ENCODE measurements at regions not wholly inside any gene's neighbourhood (a gene's known extent, or its start where the extent isn't known, plus 50 kb on each side); places are given as distances from the start of the nearest gene placed in this dataset.

GRCh38 chr15:96747291-96747690 is 416.8 kb downstream of the NR2F2 start:
- H3K4me3 ChIP-seq (ENCODE audit: low read depth in 1 of 2, low read length in 2 of 2), result no peak overlapping the region
- no peaks in the 10 kb centered on the region for H3K27me3 ChIP-seq (ENCODE audit: low read depth, low read length)
- no peaks in the 10 kb centered on the region for H3K36me3 ChIP-seq (ENCODE audit: control insufficient read depth in 1 of 2, insufficient read depth in 2 of 2, low read length in 2 of 2)
- H3K9me3 ChIP-seq (ENCODE audit: control insufficient read depth in 1 of 2, low read length in 2 of 2), result no peaks in the 10 kb centered on the region
- H3K27ac ChIP-seq (ENCODE audit: low read length), result no peak overlapping the region
- H3K4me1 ChIP-seq (ENCODE audit: control insufficient read depth in 1 of 2, insufficient read depth in 2 of 2, low read length in 2 of 2), result no peaks in the 10 kb centered on the region

DNA sequence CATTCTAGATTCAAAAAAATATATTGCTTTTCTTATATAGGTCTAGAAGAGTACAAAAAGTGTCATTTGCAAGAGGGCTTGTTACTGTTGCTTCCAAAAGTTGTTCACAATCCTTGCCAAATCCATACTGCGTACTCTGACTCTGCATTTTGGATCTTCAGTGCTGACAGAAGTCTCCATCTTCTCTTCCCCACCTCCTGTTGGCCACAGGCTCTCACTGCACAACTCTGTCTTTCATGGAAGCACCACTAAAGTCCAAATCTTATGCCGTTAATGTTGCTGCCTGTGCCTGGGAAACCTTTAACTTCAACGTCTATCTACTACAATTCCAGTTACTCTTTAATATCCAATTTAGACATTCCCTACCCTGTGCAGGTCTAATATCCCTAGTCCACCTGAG is 419.9 kb downstream of the NR2F2 start:
- H3K4me3 ChIP-seq (ENCODE audit: low read depth in 1 of 2, low read length in 2 of 2), result no peak overlapping the region
- no peaks in the 10 kb centered on the region for H3K36me3 ChIP-seq (ENCODE audit: control insufficient read depth in 1 of 2, insufficient read depth in 2 of 2, low read length in 2 of 2)
- H3K9me3 ChIP-seq (ENCODE audit: control insufficient read depth in 1 of 2, low read length in 2 of 2), result no peaks in the 10 kb centered on the region
- no peaks in the 10 kb centered on the region for H3K4me1 ChIP-seq (ENCODE audit: control insufficient read depth in 1 of 2, insufficient read depth in 2 of 2, low read length in 2 of 2)
- no peak overlapping the region for H3K27ac ChIP-seq (ENCODE audit: low read length)
- H3K27me3 ChIP-seq (ENCODE audit: low read depth, low read length), result no peaks in the 10 kb centered on the region

DNA sequence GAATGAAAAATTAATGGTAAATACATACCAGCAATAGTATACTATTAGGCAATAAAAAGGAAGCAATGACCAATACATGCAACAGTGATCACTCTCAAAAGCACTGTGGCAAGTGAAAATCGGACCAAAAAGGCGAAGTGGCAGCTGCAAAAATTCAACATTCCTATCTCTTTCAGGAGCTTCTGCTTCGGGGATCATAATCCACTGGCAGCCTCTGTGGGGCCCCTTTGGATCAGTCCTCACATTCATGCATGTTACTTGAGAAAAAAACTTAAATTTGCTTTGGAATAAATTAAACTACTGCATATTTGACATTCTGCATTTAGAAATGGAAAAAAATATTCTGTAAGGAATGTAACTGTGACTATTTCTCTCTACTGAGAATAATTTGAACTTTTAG is 425.6 kb downstream of the NR2F2 start:
- Histone ChIP-seq H3K27ac (ENCODE audit: low read length) (no peak overlapping the region), H3K4me1 (ENCODE audit: control insufficient read depth in 1 of 2, insufficient read depth in 2 of 2, low read length in 2 of 2) (no peaks in the 10 kb centered on the region), H3K9me3 (ENCODE audit: control insufficient read depth in 1 of 2, low read length in 2 of 2) (no peaks in the 10 kb centered on the region), H3K36me3 (ENCODE audit: control insufficient read depth in 1 of 2, insufficient read depth in 2 of 2, low read length in 2 of 2) (no peaks in the 10 kb centered on the region), H3K27me3 (ENCODE audit: low read depth, low read length) (no peaks in the 10 kb centered on the region), H3K4me3 (ENCODE audit: low read depth in 1 of 2, low read length in 2 of 2) (no peak overlapping the region)

DNA sequence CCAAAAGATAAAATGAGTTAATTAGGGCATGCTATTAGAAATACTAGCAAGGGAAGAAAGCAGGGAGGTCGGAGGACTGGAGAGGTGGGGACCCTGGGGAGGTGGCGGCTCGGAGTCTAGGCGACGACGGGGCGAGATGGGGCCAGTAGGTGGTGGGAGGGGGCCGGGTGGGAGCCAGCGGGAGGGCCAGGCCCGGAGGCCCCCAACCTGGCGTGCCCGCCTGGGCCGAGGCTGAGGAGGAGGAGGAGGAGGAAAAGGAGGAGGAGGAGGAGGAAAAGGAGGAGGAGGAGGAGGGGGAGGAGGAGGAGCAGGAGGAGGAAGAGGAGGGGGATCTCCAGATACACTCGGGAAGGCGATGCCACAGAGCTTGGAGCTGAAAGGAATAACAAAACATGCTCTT is 426.2 kb downstream of the NR2F2 start:
- Histone ChIP-seq H3K27ac (ENCODE audit: low read length) (no peak overlapping the region), H3K27me3 (ENCODE audit: low read depth, low read length) (no peaks in the 10 kb centered on the region), H3K4me1 (ENCODE audit: control insufficient read depth in 1 of 2, insufficient read depth in 2 of 2, low read length in 2 of 2) (no peaks in the 10 kb centered on the region), H3K9me3 (ENCODE audit: control insufficient read depth in 1 of 2, low read length in 2 of 2) (no peaks in the 10 kb centered on the region), H3K4me3 (ENCODE audit: low read depth in 1 of 2, low read length in 2 of 2) (no peak overlapping the region), H3K36me3 (ENCODE audit: control insufficient read depth in 1 of 2, insufficient read depth in 2 of 2, low read length in 2 of 2) (no peaks in the 10 kb centered on the region)

DNA sequence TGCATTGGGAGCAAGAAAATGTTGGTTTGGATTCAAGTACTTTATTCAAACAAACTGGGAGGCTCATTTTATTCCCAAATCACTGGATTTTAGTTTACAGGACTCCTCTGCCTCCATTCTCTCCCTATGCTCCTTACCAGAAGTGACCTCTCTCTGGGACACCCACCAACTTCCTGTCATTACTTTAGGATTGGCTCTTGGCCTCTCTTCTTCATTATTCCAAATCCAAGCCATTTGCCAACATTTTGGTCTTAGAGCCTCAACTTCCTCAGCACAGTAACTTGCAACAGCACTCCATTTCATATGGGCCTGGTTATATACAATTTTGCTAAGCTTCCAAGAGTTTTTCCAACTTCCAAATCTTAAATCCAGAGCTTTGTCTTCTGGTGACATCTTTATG is 432.1 kb downstream of the NR2F2 start:
- H3K36me3 ChIP-seq (ENCODE audit: control insufficient read depth in 1 of 2, insufficient read depth in 2 of 2, low read length in 2 of 2), result no peaks in the 10 kb centered on the region
- no peaks in the 10 kb centered on the region for H3K4me1 ChIP-seq (ENCODE audit: control insufficient read depth in 1 of 2, insufficient read depth in 2 of 2, low read length in 2 of 2)
- H3K27ac ChIP-seq (ENCODE audit: low read length), result no peak overlapping the region
- H3K4me3 ChIP-seq (ENCODE audit: low read depth in 1 of 2, low read length in 2 of 2), result no peak overlapping the region
- no peaks in the 10 kb centered on the region for H3K9me3 ChIP-seq (ENCODE audit: control insufficient read depth in 1 of 2, low read length in 2 of 2)
- H3K27me3 ChIP-seq (ENCODE audit: low read depth, low read length), result no peaks in the 10 kb centered on the region

DNA sequence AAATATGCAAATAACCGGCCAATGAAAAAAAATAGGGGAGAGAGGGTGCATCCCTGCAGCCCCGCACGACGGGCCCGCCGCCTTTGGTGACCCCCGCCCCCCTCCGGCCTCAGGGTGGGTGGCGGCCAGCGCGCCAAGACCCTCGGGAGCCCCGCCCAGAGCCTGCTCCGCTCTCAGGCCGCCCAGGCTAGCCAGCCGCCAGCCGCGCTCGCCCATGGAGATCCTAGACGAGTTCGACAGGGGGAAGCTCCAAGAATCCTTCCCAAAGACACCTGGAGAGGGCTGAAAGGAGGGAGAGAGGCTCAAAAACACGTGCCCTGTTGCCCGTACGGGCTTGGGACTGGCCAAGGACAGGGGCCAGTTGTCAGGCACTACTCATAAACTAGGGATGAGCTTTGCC is 434.0 kb downstream of the NR2F2 start:
- H3K27me3 ChIP-seq (ENCODE audit: low read depth, low read length), result no peaks in the 10 kb centered on the region
- no peaks in the 10 kb centered on the region for H3K36me3 ChIP-seq (ENCODE audit: control insufficient read depth in 1 of 2, insufficient read depth in 2 of 2, low read length in 2 of 2)
- no peak overlapping the region for H3K4me3 ChIP-seq (ENCODE audit: low read depth in 1 of 2, low read length in 2 of 2)
- no peaks in the 10 kb centered on the region for H3K4me1 ChIP-seq (ENCODE audit: control insufficient read depth in 1 of 2, insufficient read depth in 2 of 2, low read length in 2 of 2)
- H3K9me3 ChIP-seq (ENCODE audit: control insufficient read depth in 1 of 2, low read length in 2 of 2), result no peaks in the 10 kb centered on the region
- H3K27ac ChIP-seq (ENCODE audit: low read length), result no peak overlapping the region

GRCh38 chr15:96764946-96765345 is 434.4 kb downstream of the NR2F2 start:
- no peaks in the 10 kb centered on the region for H3K27me3 ChIP-seq (ENCODE audit: low read depth, low read length)
- H3K4me3 ChIP-seq (ENCODE audit: low read depth in 1 of 2, low read length in 2 of 2), result no peak overlapping the region
- H3K27ac ChIP-seq (ENCODE audit: low read length), result no peak overlapping the region
- H3K9me3 ChIP-seq (ENCODE audit: control insufficient read depth in 1 of 2, low read length in 2 of 2), result no peaks in the 10 kb centered on the region
- H3K4me1 ChIP-seq (ENCODE audit: control insufficient read depth in 1 of 2, insufficient read depth in 2 of 2, low read length in 2 of 2), result no peaks in the 10 kb centered on the region
- H3K36me3 ChIP-seq (ENCODE audit: control insufficient read depth in 1 of 2, insufficient read depth in 2 of 2, low read length in 2 of 2), result no peaks in the 10 kb centered on the region

DNA sequence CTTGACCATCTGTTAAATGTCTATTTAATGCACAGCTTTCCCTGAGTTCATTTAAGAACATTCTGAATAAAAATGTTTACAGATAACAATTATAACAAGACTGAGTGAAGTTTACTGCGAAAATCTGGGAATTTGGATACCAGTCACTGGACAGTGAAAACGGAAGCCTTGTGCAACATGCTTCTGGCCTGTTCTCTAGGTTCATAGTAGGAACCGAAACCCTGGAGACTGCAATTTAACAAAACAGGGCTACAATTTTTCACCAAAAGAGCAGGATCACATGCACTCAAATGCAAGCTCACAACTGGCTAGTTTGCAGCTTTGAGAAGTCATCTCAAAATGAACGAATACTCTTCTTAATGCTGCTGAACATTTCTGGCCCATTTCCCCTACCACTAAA is 435.9 kb downstream of the NR2F2 start:
- Histone ChIP-seq H3K36me3 (ENCODE audit: control insufficient read depth in 1 of 2, insufficient read depth in 2 of 2, low read length in 2 of 2) (no peaks in the 10 kb centered on the region), H3K4me3 (ENCODE audit: low read depth in 1 of 2, low read length in 2 of 2) (no peak overlapping the region), H3K27ac (ENCODE audit: low read length) (no peak overlapping the region), H3K27me3 (ENCODE audit: low read depth, low read length) (no peaks in the 10 kb centered on the region), H3K9me3 (ENCODE audit: control insufficient read depth in 1 of 2, low read length in 2 of 2) (no peaks in the 10 kb centered on the region), H3K4me1 (ENCODE audit: control insufficient read depth in 1 of 2, insufficient read depth in 2 of 2, low read length in 2 of 2) (no peaks in the 10 kb centered on the region)

DNA sequence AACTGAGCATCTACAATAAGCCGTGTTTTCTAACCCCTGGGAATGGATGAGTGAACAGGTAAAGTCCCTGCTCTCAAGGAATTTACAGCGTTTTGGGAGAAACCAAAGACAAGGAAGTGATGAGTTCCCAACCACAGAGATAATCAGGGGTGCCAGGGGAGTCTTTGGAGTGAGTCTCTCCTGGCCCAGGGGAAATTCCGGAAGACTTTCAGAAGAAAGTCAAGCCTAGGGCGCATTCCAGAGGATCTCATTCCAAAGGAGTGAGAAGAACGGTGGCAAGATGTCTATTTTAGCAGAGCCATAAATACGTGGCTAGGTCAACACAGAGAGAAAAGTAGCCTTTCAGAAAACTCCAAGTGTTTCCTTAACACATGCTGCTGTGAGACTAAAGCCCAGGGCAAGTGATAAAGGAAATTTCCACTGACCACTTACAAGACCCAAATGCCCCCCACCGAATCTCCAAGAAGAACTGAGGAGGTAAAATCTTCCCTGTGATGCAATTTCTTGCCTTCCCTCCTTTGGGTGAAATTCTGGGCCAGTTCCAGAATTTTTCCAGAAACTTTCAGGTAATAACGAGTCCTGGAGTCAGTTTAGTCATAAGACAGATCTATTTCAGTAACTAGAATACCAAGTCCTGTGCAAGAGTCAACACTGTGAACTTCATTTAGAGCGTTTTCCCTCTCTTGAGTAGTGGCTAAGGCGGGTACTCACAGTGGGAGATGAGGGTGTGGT is 437.4 kb downstream of the NR2F2 start:
- no peak overlapping the region for H3K4me3 ChIP-seq (ENCODE audit: low read depth in 1 of 2, low read length in 2 of 2)
- H3K36me3 ChIP-seq (ENCODE audit: control insufficient read depth in 1 of 2, insufficient read depth in 2 of 2, low read length in 2 of 2), result no peaks in the 10 kb centered on the region
- H3K9me3 ChIP-seq (ENCODE audit: control insufficient read depth in 1 of 2, low read length in 2 of 2), result no peaks in the 10 kb centered on the region
- no peaks in the 10 kb centered on the region for H3K27me3 ChIP-seq (ENCODE audit: low read depth, low read length)
- H3K27ac ChIP-seq (ENCODE audit: low read length), result no peak overlapping the region
- H3K4me1 ChIP-seq (ENCODE audit: control insufficient read depth in 1 of 2, insufficient read depth in 2 of 2, low read length in 2 of 2), result no peaks in the 10 kb centered on the region

DNA sequence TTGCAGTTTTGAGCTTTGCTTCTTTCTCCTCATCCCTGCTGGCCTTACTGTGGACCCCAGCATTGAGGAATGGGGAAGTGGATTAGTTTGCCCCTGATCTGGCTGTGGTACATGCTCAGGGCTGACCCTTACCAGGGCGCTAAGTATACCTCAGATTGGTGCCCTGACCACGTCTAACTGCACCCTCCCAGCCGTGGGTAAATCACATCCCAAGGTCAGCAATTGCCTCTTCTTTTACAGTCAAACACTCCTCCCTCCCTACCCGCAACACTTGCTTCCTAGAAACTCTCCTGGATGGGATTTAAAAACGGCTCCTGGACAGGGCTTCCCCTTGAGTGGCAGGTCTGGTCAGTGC is 437.9 kb downstream of the NR2F2 start:
- Histone ChIP-seq H3K4me1 (ENCODE audit: control insufficient read depth in 1 of 2, insufficient read depth in 2 of 2, low read length in 2 of 2) (no peaks in the 10 kb centered on the region), H3K9me3 (ENCODE audit: control insufficient read depth in 1 of 2, low read length in 2 of 2) (no peaks in the 10 kb centered on the region), H3K27ac (ENCODE audit: low read length) (no peak overlapping the region), H3K36me3 (ENCODE audit: control insufficient read depth in 1 of 2, insufficient read depth in 2 of 2, low read length in 2 of 2) (no peaks in the 10 kb centered on the region), H3K4me3 (ENCODE audit: low read depth in 1 of 2, low read length in 2 of 2) (no peak overlapping the region), H3K27me3 (ENCODE audit: low read depth, low read length) (no peaks in the 10 kb centered on the region)

- H3K27me3 ChIP-seq (ENCODE audit: low read depth, low read length), result no peaks in the 10 kb centered on the region
- H3K4me1 ChIP-seq (ENCODE audit: control insufficient read depth in 1 of 2, insufficient read depth in 2 of 2, low read length in 2 of 2), result no peaks in the 10 kb centered on the region
- H3K27ac ChIP-seq (ENCODE audit: low read length), result no peak overlapping the region
- H3K4me3 ChIP-seq (ENCODE audit: low read depth in 1 of 2, low read length in 2 of 2), result no peak overlapping the region
- H3K36me3 ChIP-seq (ENCODE audit: control insufficient read depth in 1 of 2, insufficient read depth in 2 of 2, low read length in 2 of 2), result no peaks in the 10 kb centered on the region
- peaks cover 0 to 2% of the 10 kb centered on the region in 2 donors for H3K9me3 ChIP-seq (ENCODE audit: control insufficient read depth in 1 of 2, low read length in 2 of 2)
Measured at GRCh38 chr15:96771035-96771434, 440.5 kb downstream of the NR2F2 start.

DNA sequence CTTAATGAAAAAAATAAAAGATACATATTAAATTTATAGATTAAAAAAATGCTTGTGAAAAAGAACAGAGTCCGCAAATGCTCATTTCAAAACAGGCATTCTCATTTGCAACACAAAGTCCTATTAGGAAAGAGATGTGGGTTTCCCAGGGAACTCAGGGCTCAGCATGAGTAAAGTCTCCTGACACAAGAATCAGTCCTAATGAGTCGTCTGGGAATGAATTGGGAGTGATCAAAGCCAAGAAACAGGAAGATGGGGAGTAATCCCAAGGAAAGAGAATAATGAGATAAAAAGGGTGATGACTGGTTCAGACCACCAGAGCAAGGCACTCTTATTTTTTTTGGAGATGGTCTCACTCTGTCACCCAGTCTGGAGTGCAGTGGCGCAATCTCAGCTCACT is 443.7 kb downstream of the NR2F2 start:
- Histone ChIP-seq H3K36me3 (ENCODE audit: control insufficient read depth in 1 of 2, insufficient read depth in 2 of 2, low read length in 2 of 2) (no peaks in the 10 kb centered on the region), H3K27me3 (ENCODE audit: low read depth, low read length) (no peaks in the 10 kb centered on the region), H3K9me3 (ENCODE audit: control insufficient read depth in 1 of 2, low read length in 2 of 2) (peaks cover 0 to 5% of the 10 kb centered on the region in 2 donors), H3K27ac (ENCODE audit: low read length) (no peak overlapping the region), H3K4me3 (ENCODE audit: low read depth in 1 of 2, low read length in 2 of 2) (no peak overlapping the region), H3K4me1 (ENCODE audit: control insufficient read depth in 1 of 2, insufficient read depth in 2 of 2, low read length in 2 of 2) (no peaks in the 10 kb centered on the region)
